NCI-H187 treated with DMSO at 0.1 percent for 48 hours (cell line): ENCODE measurements at regions not wholly inside any gene's neighbourhood (a gene's known extent, or its start where the extent isn't known, plus 50 kb on each side); places are given as distances from the start of the nearest gene placed in this dataset.
"Not testable (repeated sequence)": the region's sequence is repeated elsewhere in the genome, so short reads cannot be mapped to it uniquely, and the experiment has no call there.

Experiments used
- DNase-seq: peaks from one replicate; lab custom pipeline; 2025; lab: John Stamatoyannopoulos, UW

- DNase-seq = no peak
Observed at GRCh38 chr5:75002271-75002670, 50.1 kb downstream of the GCNT4 start.

DNA sequence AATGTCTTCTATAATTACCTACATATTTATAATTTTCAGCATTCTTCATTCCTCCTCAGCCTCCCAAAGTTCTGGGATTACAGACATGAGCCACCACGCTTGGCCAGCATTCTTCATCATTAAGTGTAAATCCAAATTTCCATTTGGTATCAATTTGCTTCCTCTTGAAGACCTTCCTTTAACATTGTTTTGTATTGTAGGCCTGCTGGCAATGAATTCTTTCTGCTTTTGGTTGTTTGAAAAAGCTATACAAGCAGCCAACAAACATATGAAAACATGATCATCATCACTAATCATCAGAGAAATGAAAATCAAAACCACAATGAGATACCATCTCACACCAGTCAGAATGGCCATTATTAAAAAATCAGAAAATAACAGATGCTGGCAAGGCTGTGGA, 56.4 kb downstream of the GCNT4 start:
- no peak for DNase-seq

DNA sequence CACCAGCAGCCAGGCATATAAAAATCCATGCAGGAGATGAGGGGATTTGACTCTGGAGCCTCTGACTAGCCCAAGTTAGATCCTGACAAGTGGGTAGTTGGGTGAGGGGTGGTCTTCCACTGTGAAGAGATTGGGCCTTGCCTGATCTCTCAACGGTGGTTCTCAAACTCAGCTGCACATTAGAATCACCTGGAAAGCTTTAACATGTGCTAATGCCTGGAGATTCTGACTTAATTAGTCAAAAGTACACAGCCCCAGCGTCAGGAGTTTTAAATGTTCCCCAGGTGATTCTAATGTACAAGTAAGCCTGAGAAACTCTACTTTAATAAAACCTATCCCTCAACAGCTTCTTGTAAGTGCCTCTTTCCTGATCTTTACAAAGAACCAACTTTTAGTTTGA, 57.5 kb downstream of the GCNT4 start:
- no peak for DNase-seq

DNA sequence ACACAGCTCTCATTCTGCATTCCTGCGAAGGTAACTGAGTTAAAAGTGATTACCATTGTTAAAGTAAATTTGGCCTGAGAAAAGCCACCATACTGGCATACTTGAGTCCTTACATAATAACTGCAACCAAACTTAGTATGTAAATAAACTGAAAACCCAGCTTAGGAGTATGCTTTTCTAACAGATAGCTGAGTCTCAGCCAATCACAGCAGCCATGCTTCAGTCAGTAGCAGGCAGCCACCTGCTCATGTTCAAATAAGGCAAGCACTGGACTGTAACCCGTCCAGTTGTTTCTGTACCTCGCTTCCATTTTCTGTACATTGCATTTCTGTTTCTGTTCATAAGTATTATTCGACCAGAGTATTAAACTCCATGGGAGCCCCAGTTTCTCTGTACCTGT, 58.6 kb downstream of the GCNT4 start:
- no peak for DNase-seq

GRCh38 chr5:74992791-74993190, 59.6 kb downstream of the GCNT4 start:
- DNase-seq = no peak

GRCh38 chr5:74991522-74991921, 60.8 kb downstream of the GCNT4 start:
- DNase-seq = no peak

- no peak for DNase-seq
Observed at GRCh38 chr5:74990194-74990593, 62.2 kb downstream of the GCNT4 start.

- no peak for DNase-seq
Observed at GRCh38 chr5:74988273-74988983, 63.9 kb downstream of the GCNT4 start.

GRCh38 chr5:74978345-74978744, 74.0 kb downstream of the GCNT4 start:
- no peak for DNase-seq

- no peak for DNase-seq
Observed at GRCh38 chr5:74977471-74977870, 74.9 kb downstream of the GCNT4 start.

DNA sequence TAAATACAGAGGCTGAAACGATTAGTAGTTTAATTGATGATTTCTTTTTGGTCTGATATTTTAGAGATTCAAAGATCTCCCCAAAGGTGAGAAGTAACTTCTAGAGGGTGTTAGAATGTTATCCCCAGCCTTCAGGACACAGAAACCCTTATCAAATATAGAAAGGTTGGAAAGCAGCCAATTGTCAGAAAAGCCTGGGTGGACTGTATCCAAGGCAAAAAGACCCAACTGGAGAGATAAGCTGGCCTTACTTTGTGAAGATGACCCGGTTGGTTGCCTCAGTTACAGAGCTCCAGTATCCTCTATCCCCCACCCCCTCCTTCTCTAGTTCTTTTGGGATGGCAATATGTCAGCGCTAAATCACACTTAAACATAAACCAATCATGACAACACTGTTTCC, 75.7 kb downstream of the GCNT4 start:
- no peak for DNase-seq

- no peak for DNase-seq
Observed at GRCh38 chr5:74975582-74975981, 76.8 kb downstream of the GCNT4 start.

GRCh38 chr5:74974451-74975091, 77.8 kb downstream of the GCNT4 start:
- no peak for DNase-seq

DNA sequence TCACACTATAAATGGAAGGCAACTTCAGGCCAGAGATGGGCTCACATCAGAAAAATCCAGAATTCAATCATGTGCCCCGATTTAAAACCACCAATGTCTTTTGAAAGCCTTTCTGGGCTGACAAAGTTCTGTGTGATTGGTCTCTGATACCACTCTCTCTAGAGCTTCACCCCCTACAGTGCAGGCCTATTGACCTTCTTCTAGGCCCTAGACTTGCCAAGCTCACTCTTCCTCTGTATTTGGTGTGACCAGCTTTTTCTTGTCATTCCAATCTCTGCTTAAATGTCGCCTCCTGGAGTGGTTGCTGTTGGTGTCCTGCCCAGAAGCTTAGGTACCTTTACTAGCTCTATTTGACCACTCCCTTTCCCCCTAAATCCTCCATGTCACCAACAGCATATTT, 78.7 kb downstream of the GCNT4 start:
- no peak for DNase-seq

DNA sequence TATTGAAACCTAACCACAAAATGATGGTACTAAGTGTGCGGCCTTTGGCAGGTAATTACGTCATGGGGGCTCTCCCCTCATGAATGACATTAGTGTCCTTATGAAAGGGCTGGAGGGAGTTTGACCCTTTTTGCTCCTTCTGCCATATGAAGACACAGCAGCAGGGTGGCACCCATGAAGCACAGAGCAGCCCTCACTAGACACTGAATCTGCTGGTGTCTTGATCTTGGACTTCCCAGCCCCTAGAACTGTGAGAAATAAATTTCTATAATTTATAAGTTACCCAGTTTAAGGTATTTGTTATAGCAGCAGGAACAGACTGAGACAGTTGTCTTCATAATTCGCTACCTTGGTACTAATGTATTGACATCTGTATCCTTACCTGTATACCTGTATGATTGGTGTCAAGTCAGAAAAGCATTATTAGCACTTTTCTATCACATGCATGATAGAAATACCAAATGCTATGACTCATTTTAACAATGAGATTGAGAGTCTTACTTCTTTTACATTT, 80.4 kb downstream of the GCNT4 start:
- DNase-seq = no peak

DNA sequence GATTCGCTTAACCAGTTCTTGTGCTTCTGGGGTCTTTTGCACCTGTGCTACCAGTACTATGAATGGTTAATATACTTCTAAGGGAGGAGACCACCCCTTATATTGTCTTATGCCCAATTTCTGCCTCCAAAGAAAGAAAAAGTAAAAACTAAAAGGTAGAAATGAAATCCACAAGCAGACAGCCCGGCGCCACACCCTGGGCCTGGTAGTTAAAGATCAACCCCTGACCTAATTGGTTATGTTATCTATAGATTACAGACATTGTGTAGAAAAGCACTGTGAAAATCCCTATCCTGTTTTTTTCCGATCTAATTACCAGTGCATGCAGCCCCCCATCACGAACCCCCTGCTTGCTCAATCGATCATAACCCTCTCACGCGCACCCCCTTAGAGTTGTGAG, 81.5 kb downstream of the GCNT4 start:
- not testable (repeated sequence) for DNase-seq

DNA sequence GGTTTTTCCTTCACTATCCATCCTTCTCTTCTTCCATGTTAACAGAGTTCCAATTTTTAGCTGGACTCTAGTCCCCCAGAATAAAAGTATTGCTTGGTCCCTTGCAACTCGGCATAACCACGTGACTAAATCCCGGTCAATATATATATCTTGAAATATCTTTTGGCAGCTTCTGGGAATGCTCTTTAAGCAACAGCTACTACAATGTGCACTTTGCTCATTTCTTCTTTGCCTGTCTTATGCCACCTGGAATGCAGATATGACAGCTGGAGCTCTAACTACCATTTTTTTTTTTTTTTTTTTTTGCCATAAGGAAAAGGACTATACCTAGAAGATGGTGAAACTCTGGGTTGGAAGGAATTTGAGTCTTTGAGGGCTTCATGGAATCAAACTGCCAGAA, 82.6 kb downstream of the GCNT4 start:
- DNase-seq = no peak

DNA sequence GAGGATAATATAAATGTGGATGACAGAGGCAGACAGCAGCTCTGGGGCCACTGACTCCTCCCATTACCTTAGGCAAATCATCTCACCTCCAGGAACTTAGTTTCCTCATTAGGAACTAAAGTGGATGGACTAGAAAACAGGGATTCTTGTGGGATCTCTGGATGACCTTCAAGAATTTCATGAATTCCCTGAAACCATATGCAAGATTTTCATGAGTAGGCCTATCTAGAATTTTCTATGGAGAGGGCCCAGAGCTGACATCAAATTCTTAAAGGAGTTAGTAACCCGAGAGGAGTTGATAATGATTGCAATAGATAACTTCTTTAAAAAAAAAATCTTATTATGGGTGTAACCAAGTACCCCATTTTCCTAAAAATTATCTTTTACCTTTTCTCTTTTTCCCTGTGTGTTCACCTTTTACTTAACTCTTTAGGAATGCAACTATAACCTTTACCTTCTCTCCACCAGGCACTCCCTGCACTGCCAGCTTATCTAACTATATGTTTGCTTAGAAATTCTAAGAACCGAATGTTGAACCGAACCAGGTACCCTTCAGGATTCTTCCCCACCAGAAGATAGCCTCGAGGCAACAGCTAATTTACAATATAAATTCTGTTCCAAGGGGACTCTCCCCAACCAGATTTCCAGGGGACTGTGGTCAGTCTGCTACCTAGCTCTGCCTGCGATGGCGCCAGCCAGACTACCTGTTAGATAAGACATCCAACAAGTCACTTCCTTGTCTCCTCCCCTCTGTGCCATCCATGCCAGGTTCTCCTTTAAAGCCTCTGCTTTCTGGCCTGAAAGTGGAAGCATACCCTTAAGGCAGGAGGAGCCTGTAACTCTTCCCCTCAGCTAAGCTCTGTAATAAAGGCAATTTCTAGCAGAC, 86.0 kb downstream of the GCNT4 start:
- no peak for DNase-seq

DNA sequence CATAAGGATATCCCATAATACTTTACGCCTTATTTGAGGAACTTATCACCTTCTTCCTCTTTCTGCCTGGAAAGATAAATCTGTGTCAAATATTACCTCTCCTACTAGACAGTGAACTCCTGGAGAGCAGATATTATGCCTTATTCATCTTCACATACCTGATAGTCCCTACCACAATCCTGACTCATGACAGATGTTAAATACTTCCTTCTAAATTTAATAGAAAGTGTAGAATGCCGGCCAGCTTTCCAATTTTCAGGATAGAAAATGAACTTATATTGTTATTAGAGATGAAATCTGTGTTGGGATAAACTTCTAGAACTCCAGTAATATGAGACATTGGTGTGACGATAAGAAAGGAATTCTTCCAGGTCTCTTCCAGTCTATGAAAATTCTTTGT, 89.0 kb downstream of the GCNT4 start:
- no peak for DNase-seq

GRCh38 chr5:74957906-74958305, 91.7 kb upstream of the FAM169A start:
- DNase-seq = no peak

- DNase-seq = no peak
Observed at GRCh38 chr5:74957029-74957784, 91.0 kb upstream of the FAM169A start.

DNA sequence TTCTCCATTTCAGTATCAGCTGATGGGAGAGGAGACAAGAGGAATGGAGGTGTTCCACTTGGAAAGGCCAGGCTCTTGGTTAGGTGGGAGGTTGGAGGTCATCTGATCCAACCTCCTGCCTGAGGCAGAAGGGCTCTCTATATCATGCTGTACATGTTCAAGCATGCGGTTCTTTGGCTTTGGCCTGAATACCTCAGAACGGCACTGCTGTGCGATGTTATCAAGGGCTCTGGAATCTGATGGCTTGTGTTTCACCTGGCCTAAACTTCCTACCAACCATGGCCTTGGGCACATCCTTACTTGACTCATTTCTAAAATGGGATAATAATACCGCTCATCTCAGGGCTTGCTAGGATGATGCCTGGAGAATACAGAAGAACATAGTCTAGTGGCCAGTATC, 90.1 kb upstream of the FAM169A start:
- DNase-seq = no peak
